Choroid plexus epithelial cell (primary cell): ENCODE measurements at regions not wholly inside any gene's neighbourhood (a gene's known extent, or its start where the extent isn't known, plus 50 kb on each side); places are given as distances from the start of the nearest gene placed in this dataset.

Source experiments
- DNase-seq: peaks from one replicate; pipeline ENCODE4 v3.0.0-alpha.2; 2010; ENCODE audit warnings: low read depth
- H3K4me3 ChIP-seq: 2 replicates; pipeline ENCODE4 v1.5.1; 2011; ENCODE audit warnings: low read depth, mild to moderate bottlenecking, control low read depth, low read length, moderate library complexity
- TF ChIP-seq, protein P1 (sequence below): conservative IDR thresholded peaks from 2 replicates; pipeline ENCODE4 v1.5.1; 2011; ENCODE audit warnings: low read depth, mild to moderate bottlenecking, control low read depth, inconsistent platforms, low read length, moderate library complexity

DNA sequence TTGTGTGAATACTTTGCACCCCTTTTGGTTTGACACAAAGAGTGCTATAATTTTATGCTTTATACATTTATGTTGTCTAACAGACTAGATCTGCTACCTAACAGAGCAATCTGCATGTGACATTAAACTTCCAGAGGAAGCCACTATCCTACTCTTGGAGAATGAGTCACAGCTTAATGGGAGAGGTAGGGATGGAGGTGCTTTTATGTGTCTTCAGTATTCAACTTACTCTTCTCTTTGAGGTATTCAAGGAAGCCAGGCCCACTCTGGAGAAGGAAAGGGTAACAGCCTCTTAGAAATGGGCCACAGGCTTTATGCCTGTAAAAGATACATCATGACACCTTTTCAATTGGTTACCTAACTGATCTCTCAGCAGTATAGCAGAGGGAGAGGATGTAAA, 85.8 kb upstream of the NEUROD1 start:
- DNase-seq = no peak
- TF ChIP-seq, protein P1, sequence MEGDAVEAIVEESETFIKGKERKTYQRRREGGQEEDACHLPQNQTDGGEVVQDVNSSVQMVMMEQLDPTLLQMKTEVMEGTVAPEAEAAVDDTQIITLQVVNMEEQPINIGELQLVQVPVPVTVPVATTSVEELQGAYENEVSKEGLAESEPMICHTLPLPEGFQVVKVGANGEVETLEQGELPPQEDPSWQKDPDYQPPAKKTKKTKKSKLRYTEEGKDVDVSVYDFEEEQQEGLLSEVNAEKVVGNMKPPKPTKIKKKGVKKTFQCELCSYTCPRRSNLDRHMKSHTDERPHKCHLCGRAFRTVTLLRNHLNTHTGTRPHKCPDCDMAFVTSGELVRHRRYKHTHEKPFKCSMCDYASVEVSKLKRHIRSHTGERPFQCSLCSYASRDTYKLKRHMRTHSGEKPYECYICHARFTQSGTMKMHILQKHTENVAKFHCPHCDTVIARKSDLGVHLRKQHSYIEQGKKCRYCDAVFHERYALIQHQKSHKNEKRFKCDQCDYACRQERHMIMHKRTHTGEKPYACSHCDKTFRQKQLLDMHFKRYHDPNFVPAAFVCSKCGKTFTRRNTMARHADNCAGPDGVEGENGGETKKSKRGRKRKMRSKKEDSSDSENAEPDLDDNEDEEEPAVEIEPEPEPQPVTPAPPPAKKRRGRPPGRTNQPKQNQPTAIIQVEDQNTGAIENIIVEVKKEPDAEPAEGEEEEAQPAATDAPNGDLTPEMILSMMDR = no peak
- H3K4me3 ChIP-seq = no peak overlapping the region

DNA sequence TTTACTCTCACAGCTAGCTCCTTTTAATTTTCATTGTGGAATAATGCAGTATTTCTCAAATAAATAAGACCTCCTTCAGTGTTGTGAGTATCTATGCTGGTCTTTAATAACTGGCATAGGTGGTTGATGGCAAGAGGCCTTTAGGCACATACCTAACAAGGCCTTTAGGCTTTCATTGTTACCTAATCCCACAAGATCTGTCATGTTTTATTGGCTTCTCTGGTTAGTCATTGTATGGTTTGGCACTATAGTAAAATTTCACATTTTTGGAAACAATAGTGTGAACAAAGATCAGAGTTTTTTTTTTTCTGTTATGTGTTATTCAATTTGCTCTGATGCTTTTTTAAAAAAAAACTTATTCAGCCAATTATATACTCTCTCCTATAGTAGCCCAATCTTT, 89.8 kb upstream of the NEUROD1 start:
- no peak for DNase-seq
- no peak overlapping the region for H3K4me3 ChIP-seq
- TF ChIP-seq, protein P1 = no peak

DNA sequence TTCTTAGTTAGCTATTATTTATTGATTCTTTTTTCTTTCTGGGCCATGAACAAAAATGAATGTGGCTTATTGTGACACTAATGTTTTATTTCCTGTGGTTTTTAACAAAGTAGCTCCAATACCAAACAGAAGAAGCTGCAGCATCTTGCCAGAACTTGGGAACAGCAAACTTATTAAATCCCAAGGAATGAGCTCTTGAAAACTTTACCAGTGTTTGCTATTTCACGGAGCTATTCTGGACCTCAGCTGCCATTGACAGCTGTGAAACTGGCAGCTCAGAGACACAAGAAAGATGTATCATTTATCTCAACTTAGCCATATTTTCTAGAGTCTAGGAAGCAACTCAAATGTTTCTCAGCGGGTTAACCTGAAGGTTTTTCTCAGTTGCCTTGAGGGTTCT, 91.0 kb upstream of the NEUROD1 start:
- no peak overlapping the region for H3K4me3 ChIP-seq
- TF ChIP-seq, protein P1 = no peak
- no peak for DNase-seq

DNA sequence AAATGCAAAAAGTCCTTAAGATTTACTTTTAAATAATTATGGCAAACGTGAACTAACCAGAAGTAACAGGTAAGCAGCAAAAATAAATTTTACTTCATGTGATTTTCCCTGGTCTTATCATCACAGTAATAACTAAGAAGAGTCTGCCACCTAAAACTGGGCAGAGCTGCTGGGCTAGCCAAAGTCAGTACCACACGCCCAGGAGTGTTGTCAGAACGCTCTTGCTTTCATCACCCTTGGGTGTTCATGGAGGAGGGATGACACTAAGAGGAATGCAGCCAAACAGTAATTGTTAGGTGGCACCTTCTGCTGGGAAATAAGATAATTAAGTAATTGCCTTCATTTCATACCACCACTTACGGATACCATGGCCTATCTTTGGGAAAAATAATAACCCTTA, 92.0 kb upstream of the NEUROD1 start:
- DNase-seq = no peak
- TF ChIP-seq, protein P1 = no peak
- no peak overlapping the region for H3K4me3 ChIP-seq

DNA sequence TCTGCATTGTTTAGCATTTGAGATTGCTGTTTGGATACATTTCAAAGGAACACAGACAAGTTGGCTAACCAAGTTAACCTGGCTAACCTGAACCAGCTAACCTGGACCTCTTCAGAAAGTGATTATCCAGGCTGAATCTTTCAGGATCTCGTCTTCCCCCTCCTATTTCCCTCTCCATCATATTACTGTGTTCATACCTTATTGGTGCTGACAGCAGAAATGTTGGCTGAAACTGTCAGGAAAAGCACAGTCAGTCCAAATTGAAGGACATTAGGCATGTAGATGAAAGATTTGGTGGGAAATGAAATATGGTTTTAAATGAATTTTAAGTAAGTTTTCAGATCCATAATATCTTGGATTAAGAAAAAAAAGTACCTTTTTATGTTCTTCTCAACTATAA, 92.5 kb upstream of the NEUROD1 start:
- DNase-seq = no peak
- TF ChIP-seq, protein P1 = no peak
- no peak overlapping the region for H3K4me3 ChIP-seq

DNA sequence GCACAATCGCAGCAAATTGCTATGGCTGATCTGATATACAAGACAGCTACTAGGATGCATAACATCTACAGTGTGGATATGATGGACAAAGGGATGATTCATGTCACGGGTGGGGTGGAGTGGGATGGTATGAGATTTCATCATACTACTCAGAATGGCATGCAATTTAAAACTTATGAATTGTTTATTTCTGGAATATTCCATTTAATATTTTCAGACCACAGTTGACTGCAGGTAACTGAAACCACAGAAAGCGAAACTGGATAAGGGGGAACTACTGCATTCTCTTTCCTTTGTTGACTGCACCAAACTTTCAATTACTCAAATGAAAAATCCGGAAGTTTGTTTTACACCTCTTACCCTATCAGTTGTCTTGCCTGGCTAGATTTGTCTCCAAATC, 94.4 kb upstream of the NEUROD1 start:
- no peak overlapping the region for H3K4me3 ChIP-seq
- TF ChIP-seq, protein P1 = no peak
- peak; percentile 52 for DNase-seq

DNA sequence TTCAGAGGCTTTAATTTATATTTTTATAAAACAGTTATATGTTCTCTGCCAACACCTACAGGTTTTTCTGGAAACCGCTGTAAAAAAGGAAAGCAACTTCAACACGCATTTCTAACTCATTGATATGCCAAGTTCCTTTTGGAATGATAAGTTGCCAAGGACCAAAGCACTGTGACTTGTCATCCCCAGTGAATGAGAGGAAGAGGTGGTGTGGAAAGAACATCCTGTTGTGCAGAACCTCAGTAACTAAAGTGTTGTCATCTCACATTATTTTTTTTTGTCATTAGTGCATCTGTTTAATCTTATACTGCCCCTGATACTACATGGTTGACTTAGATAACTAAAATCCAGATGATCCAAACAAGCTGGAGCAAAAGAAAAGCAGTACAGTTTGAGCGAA, 96.0 kb upstream of the NEUROD1 start:
- H3K4me3 ChIP-seq = no peak overlapping the region
- DNase-seq = no peak
- TF ChIP-seq, protein P1 = no peak
